A549 (cell line): ENCODE measurements at regions not wholly inside any gene's neighbourhood (a gene's known extent, or its start where the extent isn't known, plus 50 kb on each side); places are given as distances from the start of the nearest gene placed in this dataset.

Experiments used
- ATAC-seq, 2 experiments: fragments of 200-7000 bp in 1 of 2; fragments of >200 bp in 1 of 2; cut with Nextera tagmentation in 1 of 2; cut with Tn5 transposase in 1 of 2; 3 replicates each; pipeline versions ENCODE4 v1.8.0 to v1.9.1; 2018 to 2020; ENCODE audit warnings: mild to moderate bottlenecking in 1 of 2, moderate library complexity in 1 of 2
- CTCF ChIA-PET: fragments of 300-600 bp; sonication (Branson Sonifier 250); formaldehyde crosslinking; extraction: SDS; loops from one replicate; lab custom pipeline; 2021; ENCODE audit warnings: antibody characterized with exemption, inconsistent platforms; lab: Yijun Ruan, JAX
- POLR2A ChIA-PET: fragments of 350-600 bp; formaldehyde crosslinking; extraction: SDS; loops from one replicate; lab custom pipeline; 2021; ENCODE audit warnings: antibody characterized with exemption, inconsistent platforms; lab: Yijun Ruan, JAX
- DNase-seq, 2 experiments: peaks; one replicate each; pipeline versions ENCODE4 v3.0.0 to v3.0.0-alpha.2; 2011 to 2016; ENCODE audit warnings: low read depth in 1 of 2, low spot score in 1 of 2
- FAIRE-seq: peaks from 2 replicates; lab custom pipeline; 2011; peaks lifted over from hg19 to GRCh38; lab: Jason Lieb, UNC
- H3K27ac ChIP-seq, 2 experiments: fragments of >200 bp; sonication (Bioruptor Twin); formaldehyde crosslinking; 3 replicates each; pipeline ENCODE4 v1.5.1; 2016 to 2017
- H3K4me1 ChIP-seq: fragments of >200 bp; sonication (Bioruptor Twin); formaldehyde crosslinking; 3 replicates; pipeline ENCODE4 v1.6.1; 2016
- H3K4me2 ChIP-seq: fragments of >200 bp; sonication (Bioruptor Twin); formaldehyde crosslinking; 3 replicates; pipeline ENCODE4 v1.6.1; 2016
- H3K4me3 ChIP-seq: fragments of >200 bp; sonication (Bioruptor Twin); formaldehyde crosslinking; 3 replicates; pipeline ENCODE4 v1.5.1; 2016
- H3K9me3 ChIP-seq: fragments of >200 bp; sonication (Bioruptor Twin); formaldehyde crosslinking; 3 replicates; pipeline ENCODE4 v1.6.1; 2016
- BCL3 ChIP-seq: fragments of >200 bp; sonication (Bioruptor Twin); formaldehyde crosslinking; IDR thresholded peaks from 3 replicates; pipeline ENCODE4 v1.6.1; 2016
- CHD4 ChIP-seq: fragments of 200-600 bp; sonication (generic); IDR thresholded peaks from 2 replicates; pipeline ENCODE4 v1.6.1; 2016; ENCODE audit warnings: antibody characterized with exemption, mild to moderate bottlenecking, borderline replicate concordance
- FOSB ChIP-seq: fragments of 250-450 bp; sonication (Bioruptor Pico); IDR thresholded peaks from 2 replicates; pipeline ENCODE4 v1.5.0; 2020; ENCODE audit warnings: mild to moderate bottlenecking, moderate library complexity
- HOXB13 ChIP-seq: fragments of 250-450 bp; sonication (Bioruptor Pico); IDR thresholded peaks from 2 replicates; pipeline ENCODE4 v1.5.0; 2020; ENCODE audit warnings: low read depth, mild to moderate bottlenecking, moderate library complexity
- MAFK ChIP-seq: fragments of 450-650 bp; IDR thresholded peaks from 2 replicates; pipeline ENCODE4 v1.6.1; 2014; ENCODE audit not compliant: partially characterized antibody
- USF2 ChIP-seq: fragments of 450-650 bp; IDR thresholded peaks from 2 replicates; pipeline ENCODE4 v1.6.1; 2014; ENCODE audit warnings: antibody characterized with exemption
- WGBS: methylation state at CpG from one replicate; pipeline ENCODE4 v1.1.6; 2017; ENCODE audit errors: missing lambda C conversion rate; 5-methylcytosine and 5-hydroxymethylcytosine counted together

- no peak for FAIRE-seq
- CTCF ChIA-PET, result interaction anchor here (1.0 to 2.0 kb wide), 3 partner anchors 11 to 826 kb away, joined by 4 to 8 read pairs (median 4); no protein-coding TSS in a partner anchor
- no peak for TF ChIP-seq FOSB (CRISPR knock-in tag)
- peak; percentile 98 for TF ChIP-seq MAFK
- no peak for TF ChIP-seq CHD4
- TF ChIP-seq, all 56 proteins: peak for 1
- POLR2A ChIA-PET, result no interaction called here
- Histone ChIP-seq H3K9me3 (no peaks in the 10 kb centered on the region), H3K4me2 (0 out of 3 replicates have a peak overlapping the region, but pooled peaks have one; percentile 22), H3K4me3 (no peak overlapping the region), H3K4me1 (no peaks in the 10 kb centered on the region), H3K27ac (no peak overlapping the region)
- WGBS, result 100% methylated on average over 1 of the region's 1 CpG
- ATAC-seq, result no peak; a peak in 1 of 6 replicates
- no peak for DNase-seq
These were observed 58.5 kb upstream of the PJA2 start for GRCh38 chr5:109468288-109468676.

GRCh38 chr5:109467058-109467457, 57.3 kb upstream of the PJA2 start:
- no peak for DNase-seq
- no peak for FAIRE-seq
- Histone ChIP-seq H3K9me3 (no peaks in the 10 kb centered on the region), H3K4me1 (no peaks in the 10 kb centered on the region), H3K27ac (no peak overlapping the region), H3K4me3 (no peak overlapping the region), H3K4me2 (no peak overlapping the region)
- TF ChIP-seq USF2 (no peak), HOXB13 (no peak), BCL3 (no peak)
- POLR2A ChIA-PET, result no interaction called here
- CTCF ChIA-PET, result interaction anchor here (0.7 to 1.5 kb wide), 4 partner anchors 61 to 946 kb away, joined by 3 to 4 read pairs (median 4); no protein-coding TSS in a partner anchor
- 14% methylated on average over 4 of the region's 4 CpGs for whole genome bisulfite sequencing
- no peak for ATAC-seq
